Skeletal muscle tissue (tissue), 3 donors: ENCODE measurements at regions not wholly inside any gene's neighbourhood (a gene's known extent, or its start where the extent isn't known, plus 50 kb on each side); places are given as distances from the start of the nearest gene placed in this dataset.

Experiments
- H3K27ac ChIP-seq: one replicate; pipeline ENCODE4 v1.7.0; 2013; ENCODE audit warnings: mild to moderate bottlenecking, low read depth, low read length, inconsistent platforms
- H3K27me3 ChIP-seq, 3 donors: one replicate each; pipeline ENCODE4 v1.7.0; 2013; ENCODE audit warnings: low read length in 3 of 3; ENCODE audit not compliant: control insufficient read depth in 3 of 3, insufficient read depth in 3 of 3
- H3K36me3 ChIP-seq, 3 donors: one replicate each; pipeline ENCODE4 v1.7.0; 2013; ENCODE audit warnings: low read length in 3 of 3; ENCODE audit not compliant: control insufficient read depth in 3 of 3, insufficient read depth in 3 of 3
- H3K4me1 ChIP-seq, 3 donors: one replicate each; pipeline ENCODE4 v1.7.0; 2013; ENCODE audit warnings: low read length in 3 of 3, mild to moderate bottlenecking in 3 of 3; ENCODE audit not compliant: control insufficient read depth in 3 of 3, insufficient read depth in 3 of 3
- H3K4me3 ChIP-seq, 3 donors: one replicate each; pipeline ENCODE4 v1.7.0; 2013; ENCODE audit warnings: low read length in 3 of 3
- H3K9ac ChIP-seq, 3 donors: one replicate each; pipeline ENCODE4 v1.7.0; 2013; ENCODE audit warnings: low read length in 3 of 3, mild to moderate bottlenecking in 3 of 3, moderate library complexity in 2 of 3, low read depth in 1 of 3
- H3K9me3 ChIP-seq, 3 donors: one replicate each; pipeline ENCODE4 v1.7.0; 2013; ENCODE audit warnings: low read length in 3 of 3; ENCODE audit not compliant: control insufficient read depth in 3 of 3
- donor health status: Osteomylitis.

GRCh38 chr9:2970864-2971263, 127.0 kb upstream of the PUM3 start:
- Histone ChIP-seq H3K9me3 (peaks cover 0 to 3% (median 3%) of the 10 kb centered on the region in 3 donors), H3K4me1 (no peaks in the 10 kb centered on the region), H3K4me3 (no peak overlapping the region), H3K36me3 (no peaks in the 10 kb centered on the region), H3K9ac (no peak overlapping the region), H3K27ac (no peak overlapping the region), H3K27me3 (no peaks in the 10 kb centered on the region)

- H3K36me3 ChIP-seq, result no peaks in the 10 kb centered on the region
- no peak overlapping the region for H3K27ac ChIP-seq
- no peaks in the 10 kb centered on the region for H3K4me1 ChIP-seq
- H3K9ac ChIP-seq, result no peak overlapping the region
- H3K9me3 ChIP-seq, result peaks cover 0 to 3% (median 1%) of the 10 kb centered on the region in 3 donors
- no peaks in the 10 kb centered on the region for H3K27me3 ChIP-seq
- H3K4me3 ChIP-seq, result no peak overlapping the region
Observed at GRCh38 chr9:2967766-2968165, 123.9 kb upstream of the PUM3 start.

- Histone ChIP-seq H3K9ac (no peak overlapping the region), H3K4me1 (no peaks in the 10 kb centered on the region), H3K27ac (no peak overlapping the region), H3K4me3 (no peak overlapping the region), H3K36me3 (no peaks in the 10 kb centered on the region), H3K27me3 (no peaks in the 10 kb centered on the region), H3K9me3 (peaks cover 0 to 3% (median 0%) of the 10 kb centered on the region in 3 donors)
Observed at GRCh38 chr9:2966565-2967300, 122.8 kb upstream of the PUM3 start.

GRCh38 chr9:2964470-2964869, 120.6 kb upstream of the PUM3 start:
- no peaks in the 10 kb centered on the region for H3K4me1 ChIP-seq
- H3K27me3 ChIP-seq, result no peaks in the 10 kb centered on the region
- H3K9ac ChIP-seq, result no peak overlapping the region
- no peaks in the 10 kb centered on the region for H3K36me3 ChIP-seq
- H3K9me3 ChIP-seq, result no peaks in the 10 kb centered on the region
- H3K27ac ChIP-seq, result no peak overlapping the region
- no peak overlapping the region for H3K4me3 ChIP-seq

- H3K4me1 ChIP-seq, result no peaks in the 10 kb centered on the region
- H3K27me3 ChIP-seq, result no peaks in the 10 kb centered on the region
- no peaks in the 10 kb centered on the region for H3K36me3 ChIP-seq
- H3K9ac ChIP-seq, result no peak overlapping the region
- H3K4me3 ChIP-seq, result no peak overlapping the region
- no peaks in the 10 kb centered on the region for H3K9me3 ChIP-seq
- H3K27ac ChIP-seq, result no peak overlapping the region
Observed at GRCh38 chr9:2963307-2963706, 119.4 kb upstream of the PUM3 start.

- H3K4me3 ChIP-seq, result no peak overlapping the region
- H3K36me3 ChIP-seq, result no peaks in the 10 kb centered on the region
- H3K4me1 ChIP-seq, result no peaks in the 10 kb centered on the region
- no peaks in the 10 kb centered on the region for H3K9me3 ChIP-seq
- H3K27me3 ChIP-seq, result no peaks in the 10 kb centered on the region
- no peak overlapping the region for H3K27ac ChIP-seq
- H3K9ac ChIP-seq, result no peak overlapping the region
Observed at GRCh38 chr9:2962471-2963172, 118.7 kb upstream of the PUM3 start.

- no peak overlapping the region for H3K9ac ChIP-seq
- H3K27me3 ChIP-seq, result no peaks in the 10 kb centered on the region
- H3K4me3 ChIP-seq, result no peak overlapping the region
- H3K9me3 ChIP-seq, result no peaks in the 10 kb centered on the region
- no peaks in the 10 kb centered on the region for H3K36me3 ChIP-seq
- H3K27ac ChIP-seq, result no peak overlapping the region
- no peaks in the 10 kb centered on the region for H3K4me1 ChIP-seq
Observed at GRCh38 chr9:2958219-2958618, 114.3 kb upstream of the PUM3 start.

- Histone ChIP-seq H3K9me3 (no peaks in the 10 kb centered on the region), H3K9ac (no peak overlapping the region), H3K27ac (no peak overlapping the region), H3K36me3 (no peaks in the 10 kb centered on the region), H3K4me3 (no peak overlapping the region), H3K27me3 (no peaks in the 10 kb centered on the region), H3K4me1 (no peaks in the 10 kb centered on the region)
Observed at GRCh38 chr9:2957656-2958200, 113.8 kb upstream of the PUM3 start.

GRCh38 chr9:2955575-2955974, 111.7 kb upstream of the PUM3 start:
- no peak overlapping the region for H3K9ac ChIP-seq
- H3K27ac ChIP-seq, result no peak overlapping the region
- H3K4me1 ChIP-seq, result no peaks in the 10 kb centered on the region
- no peak overlapping the region for H3K4me3 ChIP-seq
- H3K27me3 ChIP-seq, result no peaks in the 10 kb centered on the region
- H3K9me3 ChIP-seq, result no peaks in the 10 kb centered on the region
- no peaks in the 10 kb centered on the region for H3K36me3 ChIP-seq

- Histone ChIP-seq H3K27ac (no peak overlapping the region), H3K36me3 (no peaks in the 10 kb centered on the region), H3K4me3 (no peak overlapping the region), H3K9me3 (no peaks in the 10 kb centered on the region), H3K9ac (no peak overlapping the region), H3K27me3 (no peaks in the 10 kb centered on the region), H3K4me1 (no peaks in the 10 kb centered on the region)
Observed at GRCh38 chr9:2939368-2939767, 95.5 kb upstream of the PUM3 start.
